GM06990 (cell line): ENCODE measurements at regions not wholly inside any gene's neighbourhood (a gene's known extent, or its start where the extent isn't known, plus 50 kb on each side); places are given as distances from the start of the nearest gene placed in this dataset.
"Not testable (repeated sequence)": the region's sequence is repeated elsewhere in the genome, so short reads cannot be mapped to it uniquely, and the experiment has no call there.

Source experiments
- DNase-seq: peaks from one replicate; pipeline ENCODE4 v3.0.0-alpha.2; 2011; ENCODE audit not compliant: insufficient read length; ENCODE audit errors: extremely low read depth
- H3K27me3 ChIP-seq: replicated peaks from 2 replicates; pipeline ENCODE4 v1.6.0; 2011; ENCODE audit warnings: low read length; ENCODE audit not compliant: control insufficient read depth, insufficient read depth
- H3K36me3 ChIP-seq: 2 replicates; pipeline ENCODE4 v1.5.1; 2011; ENCODE audit warnings: low read length; ENCODE audit not compliant: control insufficient read depth, insufficient read depth
- H3K4me3 ChIP-seq: replicated peaks from 2 replicates; pipeline ENCODE4 v1.5.1; 2011; ENCODE audit warnings: low read depth, mild to moderate bottlenecking, control low read depth, low read length
- TF ChIP-seq, protein P1 (sequence below): IDR thresholded peaks from 2 replicates; pipeline ENCODE4 v1.5.1; 2011; ENCODE audit warnings: low read length, control low read depth, mild to moderate bottlenecking, inconsistent platforms; ENCODE audit not compliant: insufficient read depth, poor library complexity, severe bottlenecking

- Histone ChIP-seq H3K4me3 (no peak overlapping the region), H3K27me3 (no peaks in the 10 kb centered on the region), H3K36me3 (peaks cover 8% of the 10 kb centered on the region)
- TF ChIP-seq, protein P1, sequence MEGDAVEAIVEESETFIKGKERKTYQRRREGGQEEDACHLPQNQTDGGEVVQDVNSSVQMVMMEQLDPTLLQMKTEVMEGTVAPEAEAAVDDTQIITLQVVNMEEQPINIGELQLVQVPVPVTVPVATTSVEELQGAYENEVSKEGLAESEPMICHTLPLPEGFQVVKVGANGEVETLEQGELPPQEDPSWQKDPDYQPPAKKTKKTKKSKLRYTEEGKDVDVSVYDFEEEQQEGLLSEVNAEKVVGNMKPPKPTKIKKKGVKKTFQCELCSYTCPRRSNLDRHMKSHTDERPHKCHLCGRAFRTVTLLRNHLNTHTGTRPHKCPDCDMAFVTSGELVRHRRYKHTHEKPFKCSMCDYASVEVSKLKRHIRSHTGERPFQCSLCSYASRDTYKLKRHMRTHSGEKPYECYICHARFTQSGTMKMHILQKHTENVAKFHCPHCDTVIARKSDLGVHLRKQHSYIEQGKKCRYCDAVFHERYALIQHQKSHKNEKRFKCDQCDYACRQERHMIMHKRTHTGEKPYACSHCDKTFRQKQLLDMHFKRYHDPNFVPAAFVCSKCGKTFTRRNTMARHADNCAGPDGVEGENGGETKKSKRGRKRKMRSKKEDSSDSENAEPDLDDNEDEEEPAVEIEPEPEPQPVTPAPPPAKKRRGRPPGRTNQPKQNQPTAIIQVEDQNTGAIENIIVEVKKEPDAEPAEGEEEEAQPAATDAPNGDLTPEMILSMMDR: no peak
- DNase-seq: no peak
Measured at GRCh38 chr19:27805848-27806247, 1407.1 kb downstream of the UQCRFS1 start.

DNA sequence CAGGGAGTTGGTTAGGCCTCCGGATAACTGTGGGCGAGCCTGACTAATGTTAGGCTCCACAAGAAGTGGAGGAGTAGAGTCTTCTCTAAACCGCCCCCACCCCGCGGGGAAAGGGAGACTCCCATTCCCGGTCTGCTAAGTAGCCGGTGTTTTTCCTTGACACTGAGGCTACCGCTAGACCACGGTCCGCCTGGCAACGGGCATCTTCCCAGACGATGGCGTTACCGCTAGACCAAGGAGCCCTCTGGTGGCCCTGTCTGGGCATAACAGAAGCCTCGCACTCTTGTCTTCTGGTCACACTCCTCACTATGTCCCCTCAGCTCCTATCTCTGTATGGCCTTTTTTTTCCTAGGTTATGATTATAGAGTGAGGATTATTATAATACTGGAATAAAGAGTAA lies 1410.7 kb downstream of the UQCRFS1 start:
- TF ChIP-seq, protein P1: peak; percentile 19
- not testable (repeated sequence) for H3K27me3 ChIP-seq, H3K4me3 ChIP-seq, DNase-seq
- H3K36me3 ChIP-seq: peaks cover 12% of the 10 kb centered on the region

- H3K36me3 ChIP-seq: peaks cover 4% of the 10 kb centered on the region
- no peak overlapping the region for H3K4me3 ChIP-seq
- no peak for DNase-seq
- TF ChIP-seq, protein P1: no peak
- H3K27me3 ChIP-seq: no peaks in the 10 kb centered on the region
Measured at GRCh38 chr19:27796540-27796939, 1416.4 kb downstream of the UQCRFS1 start.

DNA sequence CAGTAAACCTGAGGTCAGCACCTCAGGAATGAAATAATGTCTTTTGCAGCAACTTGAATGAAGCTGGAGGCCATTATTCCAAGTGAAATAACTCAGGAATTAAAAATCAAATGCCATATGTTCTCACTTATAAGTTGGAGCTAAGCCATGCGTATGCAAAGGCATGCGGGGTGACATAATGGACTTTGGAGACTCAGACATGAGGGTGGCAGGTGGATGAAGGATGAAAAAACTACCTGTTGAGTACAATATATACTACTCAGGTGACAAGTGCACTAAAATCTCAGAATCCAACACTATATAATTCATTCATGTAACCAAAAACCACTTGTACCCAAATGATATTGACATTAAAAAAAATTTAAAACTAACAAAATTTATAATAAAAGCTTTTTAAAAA lies 1416.9 kb downstream of the UQCRFS1 start:
- no peak overlapping the region for H3K4me3 ChIP-seq
- no peak for DNase-seq
- H3K27me3 ChIP-seq: no peaks in the 10 kb centered on the region
- H3K36me3 ChIP-seq: peaks cover 4% of the 10 kb centered on the region
- TF ChIP-seq, protein P1: no peak

- TF ChIP-seq, protein P1: no peak
- DNase-seq: no peak
- no peak overlapping the region; the same call in 1 of the 2 replicates for H3K4me3 ChIP-seq
- no peaks in the 10 kb centered on the region for H3K27me3 ChIP-seq
- peaks cover 4% of the 10 kb centered on the region for H3K36me3 ChIP-seq
Measured at GRCh38 chr19:27795369-27795768, 1417.6 kb downstream of the UQCRFS1 start.

DNA sequence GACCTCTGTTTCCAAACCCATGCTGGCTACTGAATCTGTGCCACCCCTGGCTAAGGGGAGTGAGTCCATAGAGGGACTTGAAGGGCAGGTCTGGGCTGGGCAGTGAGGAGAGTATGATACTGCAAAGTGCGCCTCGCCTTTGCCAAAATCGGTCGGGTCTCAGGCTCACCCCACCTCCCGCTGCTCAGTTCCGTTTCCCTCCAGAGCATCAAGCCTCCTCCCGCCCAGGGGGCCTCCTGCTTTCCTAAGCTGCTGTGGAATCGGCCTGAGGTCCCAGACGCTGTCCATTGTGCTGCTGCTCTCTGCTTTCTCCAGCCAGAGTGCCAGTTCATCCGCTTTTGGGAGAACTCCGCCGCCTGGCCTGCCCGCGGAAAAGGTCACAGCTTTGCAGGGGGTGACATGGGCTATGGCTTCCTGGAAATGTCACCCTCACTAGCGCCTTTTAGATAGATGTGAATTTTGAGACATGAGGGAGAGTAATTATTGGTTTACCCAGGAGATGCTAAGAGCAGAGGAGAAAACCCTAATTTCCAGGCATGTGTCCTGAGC lies 1418.4 kb downstream of the UQCRFS1 start:
- TF ChIP-seq, protein P1: no peak
- Histone ChIP-seq H3K27me3 (no peaks in the 10 kb centered on the region), H3K4me3 (peak overlapping the region; percentile 90), H3K36me3 (peaks cover 4% of the 10 kb centered on the region)
- no peak for DNase-seq
